Islet of Langerhans (tissue), 1 donor: ENCODE measurements at regions not wholly inside any gene's neighbourhood (a gene's known extent, or its start where the extent isn't known, plus 50 kb on each side); places are given as distances from the start of the nearest gene placed in this dataset.

Experiments used
- FAIRE-seq: peaks from one replicate; lab custom pipeline; 2011; peaks lifted over from hg19 to GRCh38; lab: Jason Lieb, UNC

GRCh38 chr9:18350995-18351595 is 122.9 kb upstream of the ADAMTSL1 start:
- no peak for FAIRE-seq

GRCh38 chr9:18352711-18353110 is 121.2 kb upstream of the ADAMTSL1 start:
- FAIRE-seq = no peak

GRCh38 chr9:18353473-18353872 is 120.5 kb upstream of the ADAMTSL1 start:
- no peak for FAIRE-seq

- no peak for FAIRE-seq
These were observed 116.6 kb upstream of the ADAMTSL1 start for GRCh38 chr9:18357321-18357720.

GRCh38 chr9:18358325-18358724 is 115.6 kb upstream of the ADAMTSL1 start:
- no peak for FAIRE-seq

DNA sequence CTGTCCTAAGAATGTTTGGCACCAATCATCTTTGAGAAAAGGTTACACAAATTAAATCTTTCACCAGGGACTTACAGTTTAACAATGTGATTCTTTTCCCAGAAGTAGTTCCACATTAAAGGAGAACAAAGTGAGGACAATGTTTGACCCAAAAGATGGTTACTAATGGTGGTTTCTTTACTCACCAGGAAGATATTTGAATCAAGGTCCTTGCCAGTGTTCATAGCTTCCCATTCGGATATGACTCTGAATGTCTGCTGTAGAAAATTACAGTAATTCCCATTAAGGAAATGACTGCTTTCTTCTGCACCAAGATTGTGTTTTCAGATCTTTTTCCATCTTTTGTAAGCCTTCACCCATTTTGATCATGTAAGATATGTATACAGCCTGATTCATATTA is 114.6 kb upstream of the ADAMTSL1 start:
- no peak for FAIRE-seq

DNA sequence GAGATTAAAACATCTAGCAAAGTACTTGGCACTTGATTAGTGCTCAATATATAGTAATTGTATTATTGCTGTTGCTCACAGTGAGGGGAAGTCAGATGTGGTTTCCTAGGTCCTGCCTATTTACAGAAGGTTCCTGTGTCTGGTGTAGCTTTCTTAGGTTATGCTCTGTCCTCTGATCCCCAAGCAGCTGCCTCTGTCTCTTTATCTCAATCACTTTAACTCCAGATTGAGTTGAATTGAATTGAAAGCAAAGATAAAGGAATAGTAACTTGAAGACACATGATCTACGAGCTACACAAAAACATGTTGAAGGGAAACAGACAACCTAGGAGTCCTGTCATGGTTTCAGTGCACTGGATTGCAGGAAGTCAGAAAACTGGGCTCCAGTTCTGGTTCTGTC is 113.9 kb upstream of the ADAMTSL1 start:
- FAIRE-seq = no peak

- FAIRE-seq = no peak
These were observed 112.3 kb upstream of the ADAMTSL1 start for GRCh38 chr9:18361646-18362045.

DNA sequence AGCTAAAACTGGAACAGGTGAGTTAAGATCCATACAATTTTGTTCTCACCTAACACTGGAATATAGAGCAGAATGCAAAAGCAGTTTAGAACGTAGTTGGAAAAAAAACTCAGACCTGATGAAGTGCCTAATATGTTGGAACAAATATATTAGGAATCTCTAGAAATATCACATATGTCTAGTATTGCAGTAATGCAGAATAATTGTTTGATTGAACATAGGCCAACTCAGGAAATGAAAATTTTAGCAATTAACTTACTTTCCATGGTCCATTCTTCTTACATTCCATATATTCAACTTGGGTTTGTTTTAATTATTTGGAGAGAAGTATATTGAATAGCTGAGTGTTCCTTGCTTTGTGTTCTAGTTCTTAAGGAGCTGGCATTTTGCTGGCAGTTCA is 111.8 kb upstream of the ADAMTSL1 start:
- no peak for FAIRE-seq

GRCh38 chr9:18362901-18363685 is 110.9 kb upstream of the ADAMTSL1 start:
- FAIRE-seq = no peak

DNA sequence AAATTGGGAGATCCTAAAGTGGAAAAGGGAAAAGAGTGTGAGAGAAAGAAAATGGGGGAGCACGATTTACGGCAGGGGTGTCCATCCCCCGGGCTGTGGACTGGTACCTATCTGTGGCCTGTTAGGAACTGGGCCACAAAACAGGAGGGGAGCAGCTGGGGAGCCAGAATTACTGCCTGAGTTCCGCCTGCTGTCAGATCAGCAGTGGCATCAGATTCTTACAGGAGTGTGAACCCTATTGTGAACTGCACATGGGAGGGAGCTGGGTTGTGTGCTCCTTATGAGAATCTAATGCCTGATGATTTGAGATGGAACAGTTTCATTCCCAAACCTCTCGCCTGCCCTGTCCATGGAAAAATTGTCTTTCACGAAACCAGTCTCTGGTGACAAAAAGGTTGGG is 108.3 kb upstream of the ADAMTSL1 start:
- no peak for FAIRE-seq

DNA sequence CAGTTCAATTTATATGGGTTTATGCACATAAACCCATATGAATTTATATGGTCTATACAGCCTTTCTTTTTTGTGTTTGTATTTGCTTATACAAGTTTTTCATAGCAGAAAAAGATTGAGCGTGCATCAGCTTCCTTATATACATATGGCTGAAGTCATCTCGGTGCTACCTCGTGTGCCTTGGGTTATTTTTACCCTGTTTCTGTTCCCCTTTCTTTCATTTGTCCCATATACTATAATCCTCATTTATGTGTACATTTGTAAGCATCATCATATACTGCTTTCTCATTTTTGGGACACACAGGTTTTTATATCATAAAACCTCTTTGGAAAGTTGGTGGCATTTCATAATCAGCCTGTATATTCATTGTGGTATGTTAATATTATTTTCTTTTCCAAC is 107.8 kb upstream of the ADAMTSL1 start:
- no peak for FAIRE-seq

GRCh38 chr9:18368206-18368605 is 105.7 kb upstream of the ADAMTSL1 start:
- no peak for FAIRE-seq

DNA sequence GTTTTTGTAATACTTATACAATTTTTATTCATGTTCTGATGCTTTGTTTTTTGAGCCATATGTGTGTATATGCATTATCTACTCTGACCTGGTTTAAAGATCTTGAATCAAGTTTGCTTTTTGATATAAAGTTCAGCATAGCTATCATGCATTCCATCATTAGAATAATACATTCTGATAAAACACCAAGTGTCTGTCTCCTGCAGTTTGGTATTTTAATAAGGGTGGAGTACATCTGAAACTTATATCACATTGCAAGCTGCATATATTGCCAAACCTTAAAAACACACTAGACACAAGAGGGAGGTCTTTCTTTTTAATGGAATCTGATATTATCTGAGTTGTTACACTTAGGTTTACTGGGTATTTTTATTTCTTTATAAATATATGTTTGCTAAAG is 102.8 kb upstream of the ADAMTSL1 start:
- no peak for FAIRE-seq

DNA sequence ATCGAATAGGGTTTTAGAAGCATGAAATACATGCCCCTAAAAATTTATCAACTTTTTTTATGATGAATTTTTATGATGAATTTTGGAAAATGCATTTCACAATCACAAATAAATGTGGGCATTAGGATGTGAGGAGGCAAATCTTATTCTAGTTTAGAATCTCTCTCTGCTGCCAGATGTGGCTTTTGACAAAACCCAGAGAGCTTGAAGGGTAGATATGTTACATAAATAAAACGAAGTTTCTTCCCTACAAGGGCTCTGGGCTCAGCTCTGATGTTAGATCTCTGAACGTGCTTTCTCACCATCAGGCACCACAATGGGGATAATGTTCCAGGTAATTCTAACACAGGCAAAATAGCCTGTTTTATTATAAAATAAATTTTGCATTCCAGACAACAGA is 102.3 kb upstream of the ADAMTSL1 start:
- no peak for FAIRE-seq

DNA sequence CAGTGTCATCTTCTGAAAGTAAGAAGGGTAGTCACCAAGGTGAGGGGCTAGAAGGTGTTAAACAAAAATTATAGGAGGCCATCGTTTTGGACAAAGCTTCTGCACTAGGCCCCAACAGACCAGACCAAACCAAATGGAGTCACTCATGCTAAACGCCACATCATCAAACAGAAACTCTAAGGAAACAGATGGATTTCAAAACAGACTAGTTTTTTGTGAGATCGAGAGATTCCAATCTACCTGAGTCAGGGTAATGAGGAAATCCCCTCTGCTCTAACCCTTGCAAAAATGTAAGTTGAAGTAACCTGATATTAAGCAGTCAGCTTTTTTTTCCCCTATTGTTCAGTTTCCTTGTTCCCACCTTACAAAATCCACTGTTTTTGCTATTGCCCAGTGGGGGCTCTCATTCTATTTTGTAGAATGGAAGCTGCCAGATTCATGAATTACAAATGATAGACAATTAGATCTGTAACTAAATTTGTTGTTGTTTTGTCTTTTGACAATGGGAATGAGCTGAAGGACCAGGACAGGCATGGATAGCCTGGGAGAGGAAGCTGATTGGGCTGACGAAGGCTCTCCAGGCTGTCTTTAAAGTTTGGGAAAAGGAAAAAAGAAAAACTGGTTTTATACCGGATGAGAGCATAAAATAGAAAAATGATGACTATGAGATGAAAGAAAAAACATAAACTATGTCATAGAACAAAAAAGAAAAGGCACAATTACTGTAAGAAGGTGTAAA is 94.7 kb upstream of the ADAMTSL1 start:
- no peak for FAIRE-seq

DNA sequence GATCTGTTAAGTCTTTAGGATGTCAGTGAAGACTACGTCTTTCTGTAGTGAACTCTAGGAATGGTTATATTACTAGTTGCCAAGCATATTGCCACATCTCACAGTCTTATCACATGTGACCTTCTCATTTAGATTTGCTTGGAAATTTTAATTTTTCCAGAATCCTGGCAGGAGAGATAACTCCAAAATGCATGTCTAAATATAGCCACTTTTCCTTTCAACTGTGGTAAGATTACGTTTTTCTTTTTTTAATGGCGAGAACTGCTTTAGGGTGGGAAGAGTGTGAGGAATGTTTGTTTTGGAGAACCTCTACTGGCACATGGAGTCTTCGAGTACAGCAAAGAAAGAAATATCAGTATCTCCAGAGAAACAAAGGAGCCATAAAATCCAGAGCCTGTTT is 91.7 kb upstream of the ADAMTSL1 start:
- FAIRE-seq = no peak

GRCh38 chr9:18384066-18384465 is 89.9 kb upstream of the ADAMTSL1 start:
- FAIRE-seq = no peak

GRCh38 chr9:18385696-18386490 is 88.1 kb upstream of the ADAMTSL1 start:
- no peak for FAIRE-seq

DNA sequence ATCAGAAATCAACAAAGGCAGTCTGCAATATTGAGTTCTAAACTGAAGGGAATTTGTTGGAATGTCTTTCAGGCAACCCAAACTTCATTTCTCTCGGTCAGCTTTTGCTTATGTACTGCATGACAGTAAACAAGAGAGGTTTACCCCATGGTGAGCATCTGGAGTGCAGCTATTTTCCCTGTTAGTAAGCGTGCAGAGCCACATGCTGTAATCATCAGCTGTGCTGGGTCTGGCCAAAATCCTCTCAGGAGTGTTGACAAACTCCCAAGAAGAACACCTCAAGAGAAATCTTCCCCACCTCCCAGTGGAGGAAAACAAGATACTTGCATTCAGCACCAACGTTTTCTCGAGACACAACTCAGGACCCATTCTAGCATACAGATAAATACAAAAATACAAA is 83.6 kb upstream of the ADAMTSL1 start:
- no peak for FAIRE-seq

DNA sequence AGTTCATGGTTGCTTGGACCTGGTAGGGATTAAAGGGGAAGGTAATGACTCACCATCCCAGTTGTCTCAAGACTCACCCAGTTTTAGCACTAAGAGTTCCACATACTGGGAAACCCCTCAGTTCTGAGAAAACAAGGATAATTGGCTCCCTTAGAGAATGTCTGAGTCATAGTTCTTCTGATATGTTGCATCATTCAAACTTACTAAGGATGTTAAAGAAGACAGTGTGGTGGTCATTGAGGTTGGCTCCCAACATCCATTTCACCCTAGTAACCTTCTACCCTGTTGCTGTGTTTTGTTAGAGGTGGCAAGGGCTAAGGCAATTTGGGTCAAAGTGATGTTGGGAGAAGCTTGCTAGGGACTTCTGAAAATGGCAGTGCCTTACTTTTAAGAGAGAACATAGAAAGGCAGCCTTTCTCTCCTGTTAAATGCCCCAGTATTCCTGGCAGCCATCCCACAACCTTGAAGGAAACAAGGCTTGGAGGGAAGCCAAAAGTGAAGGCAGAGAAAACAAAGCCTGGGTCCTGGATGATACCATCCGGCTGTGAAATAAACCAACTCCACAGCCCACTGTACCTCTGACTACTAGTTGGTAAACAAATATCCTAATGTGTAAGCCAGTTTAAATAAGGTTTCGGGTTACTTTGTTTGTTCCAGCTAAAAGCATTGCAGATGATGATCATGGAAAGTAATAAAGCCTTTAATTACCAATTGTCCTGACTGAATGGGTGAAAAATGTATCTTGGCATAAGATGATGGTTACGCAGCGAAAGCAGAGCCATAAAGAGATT is 80.4 kb upstream of the ADAMTSL1 start:
- peak; percentile 74 for FAIRE-seq

DNA sequence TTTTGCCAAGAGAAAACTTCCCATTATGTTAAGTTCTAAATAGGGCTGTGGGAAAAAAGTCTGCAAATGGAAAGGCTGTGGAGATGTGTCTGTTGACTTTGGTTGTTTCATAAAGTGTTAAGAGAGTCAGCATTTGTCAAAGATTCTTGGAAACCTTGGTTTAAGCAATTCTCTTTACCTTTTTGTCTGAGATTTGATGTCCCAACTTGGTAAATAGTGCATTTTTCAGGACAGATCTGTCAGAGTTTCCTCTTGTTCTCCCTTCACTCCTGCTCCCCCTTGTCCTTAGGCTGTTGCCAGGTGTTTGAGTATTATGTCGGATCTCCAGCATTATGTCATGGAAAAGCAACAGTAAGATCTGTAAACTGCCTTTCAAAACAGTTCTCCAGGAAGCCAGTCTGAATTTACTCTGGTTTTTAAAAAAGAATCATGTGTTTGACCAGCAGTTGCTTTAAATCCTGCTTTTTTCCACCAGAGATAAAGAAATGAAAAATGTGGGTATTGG is 79.1 kb upstream of the ADAMTSL1 start:
- no peak for FAIRE-seq
